NCI-H82 treated with DMSO at 0.1 percent for 48 hours (cell line): ENCODE measurements at regions not wholly inside any gene's neighbourhood (a gene's known extent, or its start where the extent isn't known, plus 50 kb on each side); places are given as distances from the start of the nearest gene placed in this dataset.

Source experiments
- DNase-seq: peaks from one replicate; lab custom pipeline; 2025; ENCODE audit not compliant: unreplicated experiment; lab: John Stamatoyannopoulos, UW

GRCh38 chr5:2610986-2611385, 140.5 kb downstream of the IRX2 start:
- DNase-seq, result no peak

GRCh38 chr5:2608391-2608790, 143.1 kb downstream of the IRX2 start:
- DNase-seq, result no peak

GRCh38 chr5:2607598-2607997, 143.9 kb downstream of the IRX2 start:
- no peak for DNase-seq

- DNase-seq, result no peak
Measured at GRCh38 chr5:2603272-2603575, 148.3 kb downstream of the IRX2 start.

- DNase-seq, result no peak
Measured at GRCh38 chr5:2602451-2603271, 148.8 kb downstream of the IRX2 start.

- no peak for DNase-seq
Measured at GRCh38 chr5:2598503-2598902, 153.0 kb downstream of the IRX2 start.

- DNase-seq, result no peak
Measured at GRCh38 chr5:2594701-2595100, 156.8 kb downstream of the IRX2 start.

GRCh38 chr5:2592766-2593165, 158.7 kb downstream of the IRX2 start:
- no peak for DNase-seq

- no peak for DNase-seq
Measured at GRCh38 chr5:2591777-2592453, 159.6 kb downstream of the IRX2 start.

GRCh38 chr5:2588850-2589501, 162.5 kb downstream of the IRX2 start:
- no peak for DNase-seq

GRCh38 chr5:2587189-2588031, 164.1 kb downstream of the IRX2 start:
- no peak for DNase-seq

GRCh38 chr5:2586016-2586715, 165.3 kb downstream of the IRX2 start:
- no peak for DNase-seq

- no peak for DNase-seq
Measured at GRCh38 chr5:2584579-2585269, 166.8 kb downstream of the IRX2 start.

GRCh38 chr5:2582507-2582906, 169.0 kb downstream of the IRX2 start:
- DNase-seq, result no peak

- DNase-seq, result no peak
Measured at GRCh38 chr5:2582106-2582505, 169.4 kb downstream of the IRX2 start.

- DNase-seq, result no peak
Measured at GRCh38 chr5:2581418-2581817, 170.1 kb downstream of the IRX2 start.

- no peak for DNase-seq
Measured at GRCh38 chr5:2579126-2579525, 172.4 kb downstream of the IRX2 start.

- no peak for DNase-seq
Measured at GRCh38 chr5:2577312-2578036, 174.0 kb downstream of the IRX2 start.

GRCh38 chr5:2576823-2577222, 174.7 kb downstream of the IRX2 start:
- DNase-seq, result no peak
